Mononuclear cell (primary cell): ENCODE measurements at regions not wholly inside any gene's neighbourhood (a gene's known extent, or its start where the extent isn't known, plus 50 kb on each side); places are given as distances from the start of the nearest gene placed in this dataset.
"Not testable (repeated sequence)": the region's sequence is repeated elsewhere in the genome, so short reads cannot be mapped to it uniquely, and the experiment has no call there.

Experiments used
- H3K27me3 ChIP-seq: 2 replicates; pipeline ENCODE4 v1.6.0; 2011; ENCODE audit warnings: low read length, control low read depth; ENCODE audit not compliant: insufficient read depth
- H3K4me1 ChIP-seq: 2 replicates; pipeline ENCODE4 v1.5.1; 2011; ENCODE audit warnings: mild to moderate bottlenecking, low read length, control low read depth; ENCODE audit not compliant: insufficient read depth
- H3K4me3 ChIP-seq: 2 replicates; pipeline ENCODE4 v1.5.1; 2011; ENCODE audit warnings: mild to moderate bottlenecking, low read length, moderate library complexity
- H3K9me3 ChIP-seq: 2 replicates; pipeline ENCODE4 v1.5.1; 2011; ENCODE audit warnings: low read depth, mild to moderate bottlenecking, control low read depth, low read length

DNA sequence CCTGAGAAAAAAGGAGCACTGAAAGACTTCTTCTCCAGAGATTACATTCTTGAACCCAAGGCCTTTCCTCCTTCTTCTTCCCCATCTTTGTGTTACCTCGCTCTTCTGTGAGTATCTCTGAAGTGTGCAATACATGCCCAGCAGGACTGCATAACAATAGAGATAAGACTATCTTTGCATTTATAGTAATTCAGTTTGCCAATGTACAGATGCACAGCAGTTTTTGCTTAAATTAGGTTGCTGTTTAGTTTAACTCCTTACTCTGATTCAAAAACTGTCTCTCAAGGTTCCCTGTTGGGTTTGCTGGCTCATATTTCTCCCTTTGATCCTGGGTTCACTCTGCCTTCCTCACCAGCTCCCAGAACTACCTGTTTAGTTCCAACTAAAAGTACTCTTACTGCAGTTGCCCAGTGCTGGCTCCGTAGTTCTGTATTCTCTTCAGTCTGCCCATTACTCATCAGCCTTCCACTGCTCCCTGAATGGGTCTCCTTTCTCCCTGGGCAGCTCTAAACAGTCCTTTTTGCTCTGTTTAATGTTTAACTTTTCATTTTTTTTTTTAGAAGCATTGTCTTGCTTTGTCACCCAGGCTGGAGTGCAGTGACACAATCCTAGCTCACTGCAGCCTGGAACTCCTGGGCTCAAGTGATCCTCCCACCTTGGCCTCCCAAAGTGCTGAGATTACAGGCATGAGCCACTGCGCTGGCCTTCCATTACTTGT, 180.6 kb upstream of the CAND1 start:
- Histone ChIP-seq H3K4me3 (no peak overlapping the region), H3K4me1 (no peaks in the 10 kb centered on the region), H3K9me3 (no peaks in the 10 kb centered on the region), H3K27me3 (peaks cover 5% of the 10 kb centered on the region)

- Histone ChIP-seq H3K9me3 (no peaks in the 10 kb centered on the region), H3K4me1 (no peaks in the 10 kb centered on the region), H3K27me3 (peaks cover 5% of the 10 kb centered on the region), H3K4me3 (no peak overlapping the region)
Observed at GRCh38 chr12:67091204-67091603, 178.0 kb upstream of the CAND1 start.

- Histone ChIP-seq H3K4me1 (no peaks in the 10 kb centered on the region), H3K9me3 (no peaks in the 10 kb centered on the region)
Observed at GRCh38 chr12:67091678-67092077, 177.5 kb upstream of the CAND1 start.

GRCh38 chr12:67092934-67093333, 176.2 kb upstream of the CAND1 start:
- H3K4me3 ChIP-seq, H3K4me1 ChIP-seq, H3K9me3 ChIP-seq, H3K27me3 ChIP-seq: not testable (repeated sequence)

More at GRCh38 chr12:67091678-67092077, 177.5 kb upstream of the CAND1 start:
- no peak overlapping the region for H3K4me3 ChIP-seq
- H3K27me3 ChIP-seq: peaks cover 5% of the 10 kb centered on the region

DNA sequence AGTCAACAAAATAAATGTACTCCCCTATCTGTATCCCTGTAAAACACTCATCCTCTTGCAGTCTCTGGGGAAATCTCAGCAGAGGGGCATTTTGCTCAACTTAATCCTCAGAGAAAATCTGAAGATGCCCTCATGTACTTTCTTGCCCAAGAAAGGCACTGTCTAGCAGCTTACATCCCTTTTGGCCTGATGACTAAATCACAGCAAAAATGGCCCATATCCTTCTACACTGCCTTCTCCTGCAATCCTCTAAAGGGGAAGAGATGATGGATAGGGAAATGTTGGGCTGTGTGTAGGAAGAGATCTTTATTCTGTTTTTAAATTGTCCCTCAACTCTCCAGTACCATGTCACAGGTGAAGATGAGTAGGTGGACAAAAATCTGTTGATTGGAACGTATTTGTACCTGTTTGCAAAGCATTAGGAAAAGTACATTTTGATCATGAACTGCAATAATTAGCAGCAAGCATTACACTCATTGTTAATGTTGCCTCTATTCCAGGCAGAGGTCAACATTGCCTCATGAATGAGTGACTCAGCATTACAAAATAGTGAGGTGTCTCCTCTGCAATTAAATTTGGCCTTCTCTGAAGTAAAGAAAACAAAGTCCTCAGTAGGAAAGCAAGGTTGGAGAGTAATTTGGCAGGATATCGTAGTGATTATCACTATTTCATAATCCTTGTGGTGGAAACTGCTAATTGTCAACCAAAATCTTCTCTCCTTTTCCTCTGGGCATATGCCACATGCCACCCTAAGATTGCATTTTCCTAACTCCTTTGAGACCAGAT, 172.4 kb upstream of the CAND1 start:
- H3K4me3 ChIP-seq: no peak overlapping the region
- H3K9me3 ChIP-seq: no peaks in the 10 kb centered on the region
- no peaks in the 10 kb centered on the region for H3K27me3 ChIP-seq
- H3K4me1 ChIP-seq: no peaks in the 10 kb centered on the region

- Histone ChIP-seq H3K27me3 (no peaks in the 10 kb centered on the region), H3K4me3 (no peak overlapping the region), H3K4me1 (no peaks in the 10 kb centered on the region), H3K9me3 (no peaks in the 10 kb centered on the region)
Observed at GRCh38 chr12:67099858-67100257, 169.3 kb upstream of the CAND1 start.

GRCh38 chr12:67103521-67103920, 165.6 kb upstream of the CAND1 start:
- H3K27me3 ChIP-seq: no peaks in the 10 kb centered on the region

DNA sequence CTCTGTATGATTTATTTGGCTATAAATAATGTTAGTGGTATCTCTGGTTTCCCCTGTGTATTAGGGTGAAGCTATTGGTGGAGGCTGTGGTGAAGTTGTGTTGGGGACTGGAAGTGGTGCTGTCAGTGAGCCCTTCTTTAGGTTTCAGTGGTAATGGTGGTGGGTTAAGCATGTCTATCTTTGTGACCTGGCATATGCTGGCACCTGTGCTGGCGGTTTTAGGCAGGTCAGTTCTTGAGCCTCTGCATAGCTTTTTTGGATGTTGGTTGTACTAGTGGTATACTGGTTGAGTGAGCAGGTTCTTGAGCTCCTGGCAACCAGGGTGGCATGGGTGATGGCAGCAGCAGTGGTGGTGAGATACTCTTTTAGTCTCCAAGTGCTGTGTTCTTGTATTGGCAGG, 161.9 kb upstream of the CAND1 start:
- Histone ChIP-seq H3K27me3 (no peaks in the 10 kb centered on the region), H3K4me3 (no peak overlapping the region), H3K9me3 (peaks cover 12% of the 10 kb centered on the region), H3K4me1 (no peaks in the 10 kb centered on the region)

More at GRCh38 chr12:67103521-67103920, 165.6 kb upstream of the CAND1 start:
- Histone ChIP-seq H3K9me3 (peaks cover 12% of the 10 kb centered on the region), H3K4me3 (no peak overlapping the region), H3K4me1 (no peaks in the 10 kb centered on the region)

DNA sequence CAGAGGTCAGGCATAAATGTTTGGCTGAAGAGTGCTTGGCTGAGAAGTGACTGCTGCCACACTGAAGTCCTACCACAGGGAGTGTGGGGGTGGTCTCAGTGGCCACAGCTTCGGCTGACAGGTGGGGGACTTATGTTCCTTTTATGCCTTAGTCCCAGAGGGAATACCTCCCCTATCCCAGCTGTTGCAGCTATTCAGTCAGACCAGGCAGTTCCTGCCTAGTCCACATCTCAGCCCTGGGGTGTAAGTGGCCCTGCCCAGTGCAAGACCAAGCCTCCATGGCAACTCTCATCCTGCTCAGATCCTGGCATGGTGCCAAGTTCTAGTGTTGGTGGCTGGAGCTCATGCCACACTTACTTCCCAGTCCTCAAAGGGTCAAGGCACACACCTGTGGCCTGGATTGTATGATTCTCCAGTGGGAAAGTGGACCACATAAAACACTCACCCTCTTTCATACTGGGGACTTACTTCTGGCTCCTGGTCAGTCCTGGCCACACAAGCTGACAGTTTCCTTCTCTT, 161.3 kb upstream of the CAND1 start:
- Histone ChIP-seq H3K4me1 (no peaks in the 10 kb centered on the region), H3K9me3 (peaks cover 12% of the 10 kb centered on the region), H3K4me3 (no peak overlapping the region), H3K27me3 (no peaks in the 10 kb centered on the region)

DNA sequence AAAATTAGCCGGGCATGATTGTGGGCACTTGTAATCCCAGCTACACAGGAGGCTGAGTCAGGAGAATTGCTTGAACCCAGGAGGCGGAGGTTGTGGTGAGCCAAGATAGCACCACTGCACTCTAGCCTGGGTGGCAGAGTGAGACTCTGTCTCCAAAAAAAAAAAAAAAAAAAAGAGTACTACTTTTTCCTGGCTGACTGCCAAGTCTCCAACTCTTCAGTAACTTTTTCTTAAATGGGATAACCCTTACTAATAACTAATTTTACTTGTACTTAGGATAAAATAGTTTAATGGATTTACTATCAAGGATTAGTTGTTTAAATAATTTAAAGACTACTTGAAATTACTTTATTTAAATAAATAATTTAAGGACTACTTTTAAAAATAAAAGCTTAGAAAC, 158.8 kb upstream of the CAND1 start:
- H3K4me3 ChIP-seq, H3K9me3 ChIP-seq, H3K4me1 ChIP-seq, H3K27me3 ChIP-seq: not testable (repeated sequence)

GRCh38 chr12:67111182-67111581, 158.0 kb upstream of the CAND1 start:
- no peaks in the 10 kb centered on the region for H3K4me1 ChIP-seq
- H3K4me3 ChIP-seq: no peak overlapping the region
- no peaks in the 10 kb centered on the region for H3K27me3 ChIP-seq
- peaks cover 6% of the 10 kb centered on the region for H3K9me3 ChIP-seq

DNA sequence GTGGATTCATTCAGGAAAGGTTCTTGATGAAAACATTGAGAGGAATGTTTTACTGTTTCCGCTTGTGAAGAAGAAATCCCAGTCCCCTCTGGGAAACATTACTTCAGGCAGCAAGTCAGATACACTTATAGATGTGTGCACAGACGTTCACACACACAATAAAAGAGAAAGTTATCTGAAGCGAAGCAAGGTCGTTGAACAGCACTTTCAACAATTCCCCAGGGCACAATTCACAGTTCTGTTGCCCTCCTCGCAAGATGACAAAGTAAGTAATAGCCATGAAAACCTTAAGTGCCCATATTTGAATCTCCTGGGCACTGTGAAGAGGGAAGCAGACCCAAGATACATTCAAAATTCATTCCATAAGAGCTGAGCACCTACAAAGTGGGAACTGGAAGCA, 156.6 kb upstream of the CAND1 start:
- Histone ChIP-seq H3K9me3 (no peaks in the 10 kb centered on the region), H3K4me1 (no peaks in the 10 kb centered on the region), H3K27me3 (no peaks in the 10 kb centered on the region), H3K4me3 (no peak overlapping the region)

DNA sequence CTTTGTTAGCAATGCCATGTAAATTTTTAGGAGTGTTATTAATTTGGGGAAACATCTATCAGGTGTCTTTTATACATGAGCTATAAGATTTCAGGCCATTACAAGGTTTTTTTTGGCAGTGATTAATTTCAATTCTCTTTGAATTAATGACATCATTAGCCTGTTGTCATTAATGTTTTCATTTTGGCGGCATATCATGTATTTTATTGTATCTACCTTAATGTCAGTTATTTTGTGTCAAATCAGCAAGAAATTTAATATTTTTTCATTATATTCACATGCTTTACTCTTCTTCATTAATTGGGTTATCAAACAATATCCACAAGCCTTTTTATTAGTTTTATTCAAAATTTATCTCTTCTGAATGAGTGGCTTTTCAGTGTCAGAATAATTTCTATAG, 153.0 kb upstream of the CAND1 start:
- Histone ChIP-seq H3K9me3 (no peaks in the 10 kb centered on the region), H3K4me3 (no peak overlapping the region), H3K27me3 (no peaks in the 10 kb centered on the region), H3K4me1 (no peaks in the 10 kb centered on the region)

DNA sequence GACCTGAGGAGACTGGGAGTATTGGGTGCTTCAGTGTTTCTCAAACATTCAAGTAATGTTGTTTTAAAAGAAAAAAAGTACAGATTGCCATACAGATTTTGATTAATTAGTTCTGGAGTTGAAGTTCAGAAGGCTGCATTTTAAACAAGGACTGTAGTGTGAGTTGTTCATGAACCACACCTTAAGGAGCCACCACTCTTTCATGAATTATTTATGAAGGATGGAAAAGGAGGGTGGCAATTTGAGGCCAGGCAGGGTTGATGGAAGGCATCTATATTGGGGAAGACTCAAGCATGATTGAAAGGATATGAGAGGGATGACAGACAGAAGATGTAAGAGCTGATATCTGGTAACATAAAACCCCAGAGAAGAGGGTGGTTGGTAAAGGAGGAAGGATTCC, 146.6 kb upstream of the CAND1 start:
- Histone ChIP-seq H3K27me3 (no peaks in the 10 kb centered on the region), H3K4me1 (no peaks in the 10 kb centered on the region), H3K9me3 (no peaks in the 10 kb centered on the region), H3K4me3 (no peak overlapping the region)

DNA sequence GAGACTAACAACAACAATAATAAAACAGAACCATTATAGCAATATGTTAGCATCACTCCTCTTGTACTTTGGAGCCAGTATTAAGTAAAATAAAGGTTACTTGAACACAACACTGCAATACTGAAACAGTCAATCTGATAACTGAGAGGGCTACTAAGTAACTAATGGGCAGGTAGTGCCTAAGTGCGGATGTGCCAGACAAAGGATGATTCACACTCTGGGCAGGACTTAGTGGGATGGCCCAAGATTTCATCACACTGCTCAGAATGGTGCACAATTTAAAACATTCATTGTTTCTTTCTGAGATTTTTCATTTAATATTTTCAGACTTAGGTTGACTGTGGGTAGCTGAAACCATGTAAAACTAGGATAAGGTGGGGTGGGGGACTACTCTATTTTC, 131.9 kb upstream of the CAND1 start:
- H3K4me3 ChIP-seq: no peak overlapping the region
- H3K4me1 ChIP-seq: no peaks in the 10 kb centered on the region
- H3K27me3 ChIP-seq: peaks cover 10% of the 10 kb centered on the region
- H3K9me3 ChIP-seq: no peaks in the 10 kb centered on the region
